GM21786 (cell line): ENCODE measurements at regions not wholly inside any gene's neighbourhood (a gene's known extent, or its start where the extent isn't known, plus 50 kb on each side); places are given as distances from the start of the nearest gene placed in this dataset.
"Not testable (repeated sequence)": the region's sequence is repeated elsewhere in the genome, so short reads cannot be mapped to it uniquely, and the experiment has no call there.

Experiments used
- ATAC-seq: cut with Tn5 transposase; IDR thresholded peaks from one replicate; pipeline ENCODE4 v1.9.1; 2021; ENCODE audit not compliant: unreplicated experiment

- not testable (repeated sequence) for ATAC-seq
These were observed 84.7 kb downstream of the OR2B2 start for GRCh38 chr6:27827477-27827876.

GRCh38 chr6:27826612-27826985 is 85.6 kb downstream of the OR2B2 start:
- not testable (repeated sequence) for ATAC-seq

- ATAC-seq: not testable (repeated sequence)
These were observed 86.2 kb downstream of the OR2B2 start for GRCh38 chr6:27825848-27826611.

- ATAC-seq: peak; percentile 6
These were observed 87.0 kb downstream of the OR2B2 start for GRCh38 chr6:27825025-27825793.

- ATAC-seq: peak; percentile 55
These were observed 87.8 kb downstream of the OR2B2 start for GRCh38 chr6:27824211-27825024.

GRCh38 chr6:27823714-27824210 is 88.4 kb downstream of the OR2B2 start:
- peak; percentile 60 for ATAC-seq

GRCh38 chr6:27816906-27817305 is 95.3 kb downstream of the OR2B2 start:
- ATAC-seq: no peak

- ATAC-seq: peak; percentile 60
These were observed 97.4 kb downstream of the OR2B2 start for GRCh38 chr6:27814665-27815424.

GRCh38 chr6:27814415-27814664 is 97.9 kb downstream of the OR2B2 start:
- ATAC-seq: peak; percentile 3

GRCh38 chr6:27812805-27813492 is 99.2 kb downstream of the OR2B2 start:
- ATAC-seq: no peak

- no peak for ATAC-seq
These were observed 100.0 kb downstream of the OR2B2 start for GRCh38 chr6:27812078-27812804.

GRCh38 chr6:27811451-27811772 is 100.8 kb downstream of the OR2B2 start:
- no peak for ATAC-seq

GRCh38 chr6:27810768-27811450 is 101.3 kb downstream of the OR2B2 start:
- ATAC-seq: no peak

GRCh38 chr6:27809939-27810767 is 102.0 kb downstream of the OR2B2 start:
- peak; percentile 30 for ATAC-seq

- ATAC-seq: no peak
These were observed 102.9 kb downstream of the OR2B2 start for GRCh38 chr6:27809067-27809938.

GRCh38 chr6:27808242-27809066 is 103.7 kb downstream of the OR2B2 start:
- peak; percentile 10 for ATAC-seq
